22Rv1 (cell line): ENCODE measurements at regions not wholly inside any gene's neighbourhood (a gene's known extent, or its start where the extent isn't known, plus 50 kb on each side); places are given as distances from the start of the nearest gene placed in this dataset.

Source experiments
- ZFX ChIP-seq: fragments of 450-650 bp; IDR thresholded peaks from 2 replicates; pipeline ENCODE4 v1.6.1; 2017; ENCODE audit warnings: antibody characterized with exemption, borderline replicate concordance
- TF ChIP-seq, protein P1 (sequence below): fragments of 450-650 bp; IDR thresholded peaks from 2 replicates; pipeline ENCODE4 v1.5.1; 2017; ENCODE audit warnings: mild to moderate bottlenecking

DNA sequence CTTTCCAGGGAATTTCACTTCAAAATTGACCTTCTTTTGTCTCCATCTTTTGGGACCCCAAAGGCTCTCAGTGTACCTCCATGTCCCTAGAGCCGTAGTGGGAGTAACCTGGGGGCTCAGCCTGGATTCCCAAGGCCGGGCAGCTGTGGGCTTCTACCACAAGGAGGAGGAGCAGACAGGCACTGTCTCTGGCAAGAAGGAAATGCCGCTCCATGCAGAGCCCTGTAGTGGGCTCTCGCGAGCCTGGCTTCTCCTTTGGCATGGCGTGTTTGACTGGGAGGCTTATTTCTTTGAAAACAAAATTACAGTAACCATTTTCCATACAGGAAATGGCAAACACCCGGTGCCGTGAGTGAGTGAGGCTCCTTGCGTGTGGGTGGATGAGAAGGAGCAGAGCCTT lies 76.8 kb upstream of the FAM180A start:
- TF ChIP-seq, protein P1, sequence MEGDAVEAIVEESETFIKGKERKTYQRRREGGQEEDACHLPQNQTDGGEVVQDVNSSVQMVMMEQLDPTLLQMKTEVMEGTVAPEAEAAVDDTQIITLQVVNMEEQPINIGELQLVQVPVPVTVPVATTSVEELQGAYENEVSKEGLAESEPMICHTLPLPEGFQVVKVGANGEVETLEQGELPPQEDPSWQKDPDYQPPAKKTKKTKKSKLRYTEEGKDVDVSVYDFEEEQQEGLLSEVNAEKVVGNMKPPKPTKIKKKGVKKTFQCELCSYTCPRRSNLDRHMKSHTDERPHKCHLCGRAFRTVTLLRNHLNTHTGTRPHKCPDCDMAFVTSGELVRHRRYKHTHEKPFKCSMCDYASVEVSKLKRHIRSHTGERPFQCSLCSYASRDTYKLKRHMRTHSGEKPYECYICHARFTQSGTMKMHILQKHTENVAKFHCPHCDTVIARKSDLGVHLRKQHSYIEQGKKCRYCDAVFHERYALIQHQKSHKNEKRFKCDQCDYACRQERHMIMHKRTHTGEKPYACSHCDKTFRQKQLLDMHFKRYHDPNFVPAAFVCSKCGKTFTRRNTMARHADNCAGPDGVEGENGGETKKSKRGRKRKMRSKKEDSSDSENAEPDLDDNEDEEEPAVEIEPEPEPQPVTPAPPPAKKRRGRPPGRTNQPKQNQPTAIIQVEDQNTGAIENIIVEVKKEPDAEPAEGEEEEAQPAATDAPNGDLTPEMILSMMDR = peak; percentile 12; the same call in 1 of the 2 replicates
- TF ChIP-seq ZFX = no peak
